ENCODE measurements at regions not wholly inside any gene's neighbourhood (a gene's known extent, or its start where the extent isn't known, plus 50 kb on each side); places are given as distances from the start of the nearest gene placed in this dataset.

DNA sequence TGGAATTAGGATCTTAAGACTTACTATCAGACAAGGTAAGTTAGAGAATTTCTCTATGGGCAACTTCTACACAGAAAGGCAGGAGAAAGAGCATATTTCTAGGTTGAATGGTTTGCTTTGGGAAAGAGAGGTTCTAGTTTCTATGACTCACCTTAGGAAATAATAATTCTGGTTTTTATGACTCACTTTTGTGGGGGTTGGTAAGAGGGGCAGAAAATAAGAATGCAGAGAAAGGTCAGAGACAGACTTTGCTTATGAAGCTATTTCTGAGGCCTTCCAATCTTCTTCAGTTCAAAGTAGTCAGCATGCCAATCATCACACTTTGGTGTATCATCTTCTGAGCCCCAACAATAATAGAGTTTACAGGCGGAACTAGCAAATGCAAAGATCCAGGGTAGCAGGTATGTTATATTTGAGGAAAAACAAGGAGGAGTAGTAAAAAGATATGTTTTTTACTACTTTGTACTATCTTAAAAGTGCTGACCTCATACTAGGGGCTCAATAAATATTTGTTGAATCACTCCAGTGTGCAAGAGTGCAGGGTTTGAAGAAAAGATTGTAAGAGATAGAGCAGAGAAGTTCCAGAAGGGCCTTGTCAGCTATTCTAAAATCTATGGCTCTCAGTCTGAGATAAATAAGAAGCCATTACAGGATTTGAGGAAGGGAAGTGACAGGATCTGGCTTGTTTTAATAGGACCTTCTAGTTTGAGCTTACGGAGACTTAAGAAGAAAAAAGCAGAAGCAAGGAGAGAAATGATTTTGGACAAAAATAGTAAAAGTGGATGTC is 56.7 kb upstream of the LRFN5 start:
- DNase-seq (ENCODE audit: extremely low spot score in 2 of 2) = no peak

DNA sequence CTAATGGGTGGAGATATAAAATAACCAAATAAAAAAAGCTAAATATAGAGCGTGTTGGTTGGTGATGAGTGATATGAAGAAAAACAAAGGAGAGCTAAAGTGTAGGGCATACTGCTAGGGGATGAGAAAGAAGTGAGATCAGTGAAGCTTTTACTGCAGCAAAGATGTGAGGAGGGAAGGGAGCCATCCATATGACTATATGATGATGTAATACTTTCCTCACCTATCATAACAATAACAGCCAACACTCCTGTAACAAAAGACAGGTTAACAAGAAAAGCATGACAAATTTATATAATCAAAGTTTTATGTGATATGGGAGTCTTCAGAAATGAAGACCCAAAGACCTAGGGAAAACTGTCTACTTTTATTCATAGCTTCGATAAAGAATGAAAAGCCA is 57.4 kb upstream of the LRFN5 start:
- no peak for DNase-seq (ENCODE audit: extremely low spot score in 2 of 2)
- Histone ChIP-seq H3K4me1 (no peaks in the 10 kb centered on the region), H3K4me3 (no peak overlapping the region), H3K36me3 (no peaks in the 10 kb centered on the region), H3K27me3 (no peaks in the 10 kb centered on the region), H3K9me3 (no peaks in the 10 kb centered on the region), H3K27ac (no peak overlapping the region)
- TF ChIP-seq, protein P1, sequence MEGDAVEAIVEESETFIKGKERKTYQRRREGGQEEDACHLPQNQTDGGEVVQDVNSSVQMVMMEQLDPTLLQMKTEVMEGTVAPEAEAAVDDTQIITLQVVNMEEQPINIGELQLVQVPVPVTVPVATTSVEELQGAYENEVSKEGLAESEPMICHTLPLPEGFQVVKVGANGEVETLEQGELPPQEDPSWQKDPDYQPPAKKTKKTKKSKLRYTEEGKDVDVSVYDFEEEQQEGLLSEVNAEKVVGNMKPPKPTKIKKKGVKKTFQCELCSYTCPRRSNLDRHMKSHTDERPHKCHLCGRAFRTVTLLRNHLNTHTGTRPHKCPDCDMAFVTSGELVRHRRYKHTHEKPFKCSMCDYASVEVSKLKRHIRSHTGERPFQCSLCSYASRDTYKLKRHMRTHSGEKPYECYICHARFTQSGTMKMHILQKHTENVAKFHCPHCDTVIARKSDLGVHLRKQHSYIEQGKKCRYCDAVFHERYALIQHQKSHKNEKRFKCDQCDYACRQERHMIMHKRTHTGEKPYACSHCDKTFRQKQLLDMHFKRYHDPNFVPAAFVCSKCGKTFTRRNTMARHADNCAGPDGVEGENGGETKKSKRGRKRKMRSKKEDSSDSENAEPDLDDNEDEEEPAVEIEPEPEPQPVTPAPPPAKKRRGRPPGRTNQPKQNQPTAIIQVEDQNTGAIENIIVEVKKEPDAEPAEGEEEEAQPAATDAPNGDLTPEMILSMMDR (IDR thresholded peaks at IDR 0.05) = no peak
- TF ChIP-seq POLR2A (IDR thresholded peaks at IDR 0.05) (no peak), POLR2AphosphoS5 (IDR thresholded peaks at IDR 0.05; ENCODE audit: insufficient read depth in 1 of 2, low read depth in 1 of 2) (no peak)
- intact Hi-C loops (cut with DNase I) = no loop called here

More for the DNA sequence above, 56.7 kb upstream of the LRFN5 start:
- Histone ChIP-seq H3K4me3 (no peak overlapping the region), H3K4me1 (no peaks in the 10 kb centered on the region), H3K27me3 (no peaks in the 10 kb centered on the region), H3K36me3 (no peaks in the 10 kb centered on the region), H3K9me3 (no peaks in the 10 kb centered on the region), H3K27ac (no peak overlapping the region)
- TF ChIP-seq POLR2AphosphoS5 (IDR thresholded peaks at IDR 0.05; ENCODE audit: insufficient read depth in 1 of 2, low read depth in 1 of 2) = no peak
- TF ChIP-seq, protein P1 (IDR thresholded peaks at IDR 0.05) = no peak
- TF ChIP-seq POLR2A (IDR thresholded peaks at IDR 0.05) = no peak
- intact Hi-C loops (cut with DNase I) = no loop called here

DNA sequence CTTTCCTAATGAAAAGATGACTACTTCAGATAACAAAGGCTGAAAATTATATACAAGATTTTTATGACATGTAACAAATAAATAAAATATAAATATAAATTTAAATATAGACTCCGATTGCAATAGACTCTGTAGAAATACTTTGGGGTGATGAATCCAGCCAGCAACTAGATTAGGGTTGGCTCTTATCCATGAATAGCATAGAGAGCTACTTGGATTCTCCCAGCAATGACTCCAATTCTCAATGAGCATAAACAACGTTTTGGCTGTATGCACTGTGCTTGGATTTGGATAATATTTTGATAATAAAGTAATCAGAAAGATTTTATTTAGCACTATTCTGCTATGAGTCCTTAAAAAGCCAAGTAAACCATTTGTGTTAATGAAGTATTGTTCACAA is 58.0 kb upstream of the LRFN5 start:
- no peak for DNase-seq (ENCODE audit: extremely low spot score in 2 of 2)
- no peaks in the 10 kb centered on the region for H3K36me3 ChIP-seq
- no peaks in the 10 kb centered on the region for H3K4me1 ChIP-seq
- no peaks in the 10 kb centered on the region for H3K27me3 ChIP-seq
- no peak overlapping the region for H3K27ac ChIP-seq
- no peaks in the 10 kb centered on the region for H3K9me3 ChIP-seq
- intact Hi-C loops (cut with DNase I) = no loop called here
- no peak overlapping the region for H3K4me3 ChIP-seq
- TF ChIP-seq, protein P1 (IDR thresholded peaks at IDR 0.05) = no peak
- TF ChIP-seq POLR2AphosphoS5 (IDR thresholded peaks at IDR 0.05; ENCODE audit: insufficient read depth in 1 of 2, low read depth in 1 of 2) (no peak), POLR2A (IDR thresholded peaks at IDR 0.05) (no peak)

DNA sequence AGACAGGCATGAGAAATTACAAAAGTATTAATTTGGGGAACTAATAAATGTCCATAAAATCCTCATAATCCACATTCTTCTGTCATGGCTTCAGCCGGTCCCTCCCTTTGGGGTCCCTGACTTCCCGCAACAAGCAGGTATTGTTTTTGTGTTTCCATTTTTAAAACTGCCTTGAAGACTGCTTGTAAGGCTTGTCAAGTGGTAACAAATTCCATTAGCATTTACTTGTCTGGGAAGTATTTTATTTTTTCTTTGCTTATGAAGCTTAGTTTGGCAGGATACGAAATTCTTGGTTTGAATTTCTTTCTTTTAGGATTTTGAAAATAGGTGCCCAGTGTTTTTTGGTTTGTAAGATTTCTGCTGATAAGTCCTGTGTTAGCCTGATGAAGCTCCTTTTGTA is 65.3 kb upstream of the LRFN5 start:
- Histone ChIP-seq H3K4me1 (no peaks in the 10 kb centered on the region), H3K9me3 (no peaks in the 10 kb centered on the region), H3K36me3 (no peaks in the 10 kb centered on the region), H3K27ac (no peak overlapping the region), H3K27me3 (no peaks in the 10 kb centered on the region), H3K4me3 (no peak overlapping the region)
- TF ChIP-seq, protein P1 (IDR thresholded peaks at IDR 0.05) = no peak
- no peak for TF ChIP-seq POLR2A (IDR thresholded peaks at IDR 0.05)
- no peak for TF ChIP-seq POLR2AphosphoS5 (IDR thresholded peaks at IDR 0.05; ENCODE audit: insufficient read depth in 1 of 2, low read depth in 1 of 2)
- intact Hi-C loops (cut with DNase I) = no loop called here
- no peak for DNase-seq (ENCODE audit: extremely low spot score in 2 of 2)

DNA sequence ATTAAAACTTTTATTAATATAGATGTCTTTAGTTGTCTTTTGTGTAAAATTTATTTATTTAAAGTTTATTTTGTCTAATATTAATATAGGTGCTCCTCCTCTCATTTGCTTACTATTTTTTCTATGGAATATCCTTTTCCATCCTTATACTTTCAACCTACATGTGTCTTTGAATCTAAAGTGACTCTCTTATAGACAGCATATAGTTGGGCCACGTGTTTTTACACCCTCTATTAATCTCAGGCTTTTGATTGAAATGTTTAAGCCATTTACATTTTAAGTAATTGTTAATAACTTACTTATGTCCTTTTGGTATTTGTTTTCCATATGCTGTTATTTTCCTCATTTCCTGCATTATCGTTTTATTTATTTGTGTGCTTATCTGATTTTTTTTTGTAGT is 74.4 kb upstream of the LRFN5 start:
- TF ChIP-seq, protein P1 (IDR thresholded peaks at IDR 0.05) = no peak
- TF ChIP-seq POLR2A (IDR thresholded peaks at IDR 0.05) (no peak), POLR2AphosphoS5 (IDR thresholded peaks at IDR 0.05; ENCODE audit: insufficient read depth in 1 of 2, low read depth in 1 of 2) (no peak)
- intact Hi-C loops (cut with DNase I) = no loop called here

More for the DNA sequence above, 74.4 kb upstream of the LRFN5 start:
- H3K4me1 ChIP-seq = no peaks in the 10 kb centered on the region
- H3K9me3 ChIP-seq = no peaks in the 10 kb centered on the region
- no peak overlapping the region for H3K27ac ChIP-seq
- H3K36me3 ChIP-seq = no peaks in the 10 kb centered on the region
- DNase-seq (ENCODE audit: extremely low spot score in 2 of 2) = no peak
- H3K27me3 ChIP-seq = no peaks in the 10 kb centered on the region
- H3K4me3 ChIP-seq = no peak overlapping the region
